ENCODE measurements at regions not wholly inside any gene's neighbourhood (a gene's known extent, or its start where the extent isn't known, plus 50 kb on each side); places are given as distances from the start of the nearest gene placed in this dataset.

- no peak for DNase-seq
- Histone ChIP-seq H3K27me3 (no peaks in the 10 kb centered on the region), H3K27ac (no peak overlapping the region), H3K36me3 (no peaks in the 10 kb centered on the region), H3K4me3 (no peak overlapping the region), H3K9me3 (no peaks in the 10 kb centered on the region), H3K4me1 (no peaks in the 10 kb centered on the region)
- no peak for TF ChIP-seq POLR2A (IDR thresholded peaks at IDR 0.05)
- TF ChIP-seq, protein P1, sequence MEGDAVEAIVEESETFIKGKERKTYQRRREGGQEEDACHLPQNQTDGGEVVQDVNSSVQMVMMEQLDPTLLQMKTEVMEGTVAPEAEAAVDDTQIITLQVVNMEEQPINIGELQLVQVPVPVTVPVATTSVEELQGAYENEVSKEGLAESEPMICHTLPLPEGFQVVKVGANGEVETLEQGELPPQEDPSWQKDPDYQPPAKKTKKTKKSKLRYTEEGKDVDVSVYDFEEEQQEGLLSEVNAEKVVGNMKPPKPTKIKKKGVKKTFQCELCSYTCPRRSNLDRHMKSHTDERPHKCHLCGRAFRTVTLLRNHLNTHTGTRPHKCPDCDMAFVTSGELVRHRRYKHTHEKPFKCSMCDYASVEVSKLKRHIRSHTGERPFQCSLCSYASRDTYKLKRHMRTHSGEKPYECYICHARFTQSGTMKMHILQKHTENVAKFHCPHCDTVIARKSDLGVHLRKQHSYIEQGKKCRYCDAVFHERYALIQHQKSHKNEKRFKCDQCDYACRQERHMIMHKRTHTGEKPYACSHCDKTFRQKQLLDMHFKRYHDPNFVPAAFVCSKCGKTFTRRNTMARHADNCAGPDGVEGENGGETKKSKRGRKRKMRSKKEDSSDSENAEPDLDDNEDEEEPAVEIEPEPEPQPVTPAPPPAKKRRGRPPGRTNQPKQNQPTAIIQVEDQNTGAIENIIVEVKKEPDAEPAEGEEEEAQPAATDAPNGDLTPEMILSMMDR (IDR thresholded peaks at IDR 0.05), result no peak
- TF ChIP-seq EP300 (IDR thresholded peaks at IDR 0.05), result no peak
- TF ChIP-seq POLR2AphosphoS5 (IDR thresholded peaks at IDR 0.05), result no peak
- WGBS, 2 donors, result 81 to 86% methylated on average over 5 to 8 of the region's 8 CpGs
- no peak for ATAC-seq (ENCODE audit: low FRiP score in 2 of 2)
Measured at GRCh38 chr2:71784734-71785511, 331.6 kb downstream of the DYSF start.

DNA sequence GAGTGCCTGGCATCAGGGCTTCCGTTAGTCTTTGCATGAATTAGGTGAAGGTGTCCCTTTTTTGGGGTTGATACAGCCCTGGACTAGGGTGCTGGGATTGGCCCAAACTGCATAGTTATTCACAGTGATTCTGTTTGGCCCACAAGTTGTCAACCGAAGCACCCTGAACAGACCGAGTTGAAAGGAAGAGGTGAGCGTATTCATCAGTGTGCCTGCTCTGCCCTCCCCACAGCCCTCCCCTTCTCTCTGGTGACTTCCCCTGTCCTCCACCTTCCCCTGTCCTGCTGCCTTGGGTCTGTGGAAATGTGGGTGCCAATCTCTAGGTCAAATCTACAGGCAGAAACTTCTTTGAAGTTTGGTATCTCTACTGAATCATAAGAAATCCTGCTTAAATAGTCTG is 330.5 kb downstream of the DYSF start:
- 85 to 88% methylated on average over 4 of the region's 4 CpGs for whole genome bisulfite sequencing, 2 donors
- Histone ChIP-seq H3K27me3 (no peaks in the 10 kb centered on the region), H3K36me3 (no peaks in the 10 kb centered on the region), H3K4me1 (no peaks in the 10 kb centered on the region), H3K4me3 (no peak overlapping the region), H3K27ac (no peak overlapping the region), H3K9me3 (no peaks in the 10 kb centered on the region)
- TF ChIP-seq EP300 (IDR thresholded peaks at IDR 0.05), result no peak
- no peak for TF ChIP-seq POLR2A (IDR thresholded peaks at IDR 0.05)
- TF ChIP-seq, protein P1 (IDR thresholded peaks at IDR 0.05), result no peak
- TF ChIP-seq POLR2AphosphoS5 (IDR thresholded peaks at IDR 0.05), result no peak
- ATAC-seq (ENCODE audit: low FRiP score in 2 of 2) (no peak), DNase-seq (no peak)

DNA sequence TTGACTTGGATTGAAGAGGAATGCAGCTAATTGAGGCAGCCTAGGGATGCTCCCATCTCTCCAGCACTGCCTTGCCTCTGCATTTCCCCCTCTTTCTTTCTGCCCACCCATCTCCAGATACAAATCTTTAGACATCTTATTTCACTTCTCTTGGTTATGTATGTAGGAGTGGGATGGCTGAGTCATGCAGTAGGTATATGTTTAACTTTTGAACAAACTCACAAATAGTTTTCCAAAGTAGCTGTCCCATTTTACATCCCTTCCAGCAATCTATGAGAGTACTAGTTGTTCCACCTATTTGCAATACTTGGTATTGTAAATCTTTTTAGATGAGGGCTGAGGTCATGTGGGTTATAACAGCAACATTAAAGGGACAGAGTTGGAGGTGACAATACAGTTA is 329.9 kb downstream of the DYSF start:
- no peaks in the 10 kb centered on the region for H3K4me1 ChIP-seq
- no peak overlapping the region for H3K4me3 ChIP-seq
- ATAC-seq (ENCODE audit: low FRiP score in 2 of 2) (no peak), DNase-seq (no peak)
- TF ChIP-seq POLR2A (IDR thresholded peaks at IDR 0.05), result no peak
- no peak for TF ChIP-seq EP300 (IDR thresholded peaks at IDR 0.05)
- no peak for TF ChIP-seq POLR2AphosphoS5 (IDR thresholded peaks at IDR 0.05)
- TF ChIP-seq, protein P1 (IDR thresholded peaks at IDR 0.05), result no peak
- no peak overlapping the region for H3K27ac ChIP-seq
- H3K27me3 ChIP-seq, result no peaks in the 10 kb centered on the region
- H3K9me3 ChIP-seq, result no peaks in the 10 kb centered on the region
- H3K36me3 ChIP-seq, result no peaks in the 10 kb centered on the region

- TF ChIP-seq, protein P1 (IDR thresholded peaks at IDR 0.05), result no peak
- no peak for TF ChIP-seq EP300 (IDR thresholded peaks at IDR 0.05)
- no peak for TF ChIP-seq POLR2AphosphoS5 (IDR thresholded peaks at IDR 0.05)
- TF ChIP-seq POLR2A (IDR thresholded peaks at IDR 0.05), result no peak
- H3K36me3 ChIP-seq, result no peaks in the 10 kb centered on the region
- no peak overlapping the region for H3K4me3 ChIP-seq
- DNase-seq (no peak), ATAC-seq (ENCODE audit: low FRiP score in 2 of 2) (no peak)
- no peaks in the 10 kb centered on the region for H3K4me1 ChIP-seq
- H3K27me3 ChIP-seq, result no peaks in the 10 kb centered on the region
- H3K27ac ChIP-seq, result no peak overlapping the region
- WGBS, 2 donors, result 93 to 100% methylated on average over 3 of the region's 3 CpGs
- no peaks in the 10 kb centered on the region for H3K9me3 ChIP-seq
Measured at GRCh38 chr2:71782323-71782722, 329.0 kb downstream of the DYSF start.

GRCh38 chr2:71781695-71782228 is 328.4 kb downstream of the DYSF start:
- no peaks in the 10 kb centered on the region for H3K36me3 ChIP-seq
- H3K4me3 ChIP-seq, result no peak overlapping the region
- no peaks in the 10 kb centered on the region for H3K27me3 ChIP-seq
- ATAC-seq (ENCODE audit: low FRiP score in 2 of 2) (no peak), DNase-seq (no peak)
- no peaks in the 10 kb centered on the region for H3K9me3 ChIP-seq
- no peak overlapping the region for H3K27ac ChIP-seq
- TF ChIP-seq EP300 (IDR thresholded peaks at IDR 0.05), result no peak
- TF ChIP-seq, protein P1 (IDR thresholded peaks at IDR 0.05), result no peak
- no peaks in the 10 kb centered on the region for H3K4me1 ChIP-seq
- WGBS, 2 donors, result 72 to 84% methylated on average over 5 of the region's 5 CpGs
